GM23338 (cell line): ENCODE measurements at regions not wholly inside any gene's neighbourhood (a gene's known extent, or its start where the extent isn't known, plus 50 kb on each side); places are given as distances from the start of the nearest gene placed in this dataset.

Experiments used
- CREB1 ChIP-seq: fragments of 250-450 bp; sonication (Bioruptor Pico); IDR thresholded peaks from 2 replicates; pipeline ENCODE4 v1.5.0; 2020; ENCODE audit warnings: low read depth, mild to moderate bottlenecking, moderate library complexity
- EZH2 ChIP-seq: fragments of 200-600 bp; sonication (generic); IDR thresholded peaks from one replicate; pipeline ENCODE4 v1.8.0; 2017; ENCODE audit warnings: antibody characterized with exemption, mild to moderate bottlenecking, low read depth; ENCODE audit not compliant: unreplicated experiment
- JUNB ChIP-seq: IDR thresholded peaks from one replicate; pipeline ENCODE4 v1.6.1; 2016; ENCODE audit warnings: antibody characterized with exemption; ENCODE audit not compliant: unreplicated experiment
- NANOG ChIP-seq: IDR thresholded peaks from 2 replicates; pipeline ENCODE4 v1.6.1; 2016; ENCODE audit warnings: antibody characterized with exemption, borderline replicate concordance
- POLR2AphosphoS5 ChIP-seq: IDR thresholded peaks from 2 replicates; pipeline ENCODE4 v1.6.1; 2016; ENCODE audit warnings: antibody characterized with exemption, low read depth
- ZNF114 ChIP-seq: fragments of 250-450 bp; sonication (Bioruptor Pico); IDR thresholded peaks from 2 replicates; pipeline ENCODE4 v1.5.0; 2020; ENCODE audit warnings: mild to moderate bottlenecking, moderate library complexity
- ZNF331 ChIP-seq: fragments of 250-450 bp; sonication (Bioruptor Pico); IDR thresholded peaks from 2 replicates; pipeline ENCODE4 v1.5.0; 2020; ENCODE audit warnings: low read depth, mild to moderate bottlenecking, moderate library complexity
- TF ChIP-seq, protein P1 (sequence below): fragments of 250-450 bp; sonication (Bioruptor Pico); IDR thresholded peaks from 2 replicates; pipeline ENCODE4 v1.5.0; 2020; ENCODE audit warnings: mild to moderate bottlenecking, moderate library complexity
- TF ChIP-seq, protein P2 (sequence below): IDR thresholded peaks from 2 replicates; pipeline ENCODE4 v1.6.1; 2016; ENCODE audit warnings: antibody characterized with exemption
- TF ChIP-seq, protein P3 (sequence below), 2 experiments: fragments of 200-600 bp in 1 of 2; sonication (generic) in 1 of 2; conservative IDR thresholded peaks; 2 replicates each; pipeline versions ENCODE4 v1.5.1 to v1.6.1; 2016 to 2017; ENCODE audit warnings: antibody characterized with exemption in 2 of 2, low read depth in 2 of 2, mild to moderate bottlenecking in 2 of 2, moderate library complexity in 1 of 2

DNA sequence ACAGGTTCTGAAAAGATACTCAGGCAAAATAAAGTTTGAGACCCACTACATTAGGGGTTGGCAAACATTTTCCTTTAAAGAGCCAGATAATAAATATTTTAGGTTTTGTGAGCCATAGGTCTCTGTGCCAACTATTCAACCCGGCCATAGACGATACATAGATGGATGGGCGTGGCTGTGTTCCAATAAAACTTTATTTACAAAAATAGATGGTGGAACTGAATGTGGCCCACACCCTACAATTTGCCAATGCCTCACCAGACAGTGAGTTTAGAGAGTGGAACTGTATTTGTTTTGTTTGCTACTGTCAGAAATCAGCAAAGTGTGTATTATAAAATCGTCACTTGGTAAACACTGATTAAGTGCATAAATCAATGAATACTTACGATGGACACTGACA, 78.0 kb downstream of the ACKR3 start (continued):
- TF ChIP-seq, protein P1, sequence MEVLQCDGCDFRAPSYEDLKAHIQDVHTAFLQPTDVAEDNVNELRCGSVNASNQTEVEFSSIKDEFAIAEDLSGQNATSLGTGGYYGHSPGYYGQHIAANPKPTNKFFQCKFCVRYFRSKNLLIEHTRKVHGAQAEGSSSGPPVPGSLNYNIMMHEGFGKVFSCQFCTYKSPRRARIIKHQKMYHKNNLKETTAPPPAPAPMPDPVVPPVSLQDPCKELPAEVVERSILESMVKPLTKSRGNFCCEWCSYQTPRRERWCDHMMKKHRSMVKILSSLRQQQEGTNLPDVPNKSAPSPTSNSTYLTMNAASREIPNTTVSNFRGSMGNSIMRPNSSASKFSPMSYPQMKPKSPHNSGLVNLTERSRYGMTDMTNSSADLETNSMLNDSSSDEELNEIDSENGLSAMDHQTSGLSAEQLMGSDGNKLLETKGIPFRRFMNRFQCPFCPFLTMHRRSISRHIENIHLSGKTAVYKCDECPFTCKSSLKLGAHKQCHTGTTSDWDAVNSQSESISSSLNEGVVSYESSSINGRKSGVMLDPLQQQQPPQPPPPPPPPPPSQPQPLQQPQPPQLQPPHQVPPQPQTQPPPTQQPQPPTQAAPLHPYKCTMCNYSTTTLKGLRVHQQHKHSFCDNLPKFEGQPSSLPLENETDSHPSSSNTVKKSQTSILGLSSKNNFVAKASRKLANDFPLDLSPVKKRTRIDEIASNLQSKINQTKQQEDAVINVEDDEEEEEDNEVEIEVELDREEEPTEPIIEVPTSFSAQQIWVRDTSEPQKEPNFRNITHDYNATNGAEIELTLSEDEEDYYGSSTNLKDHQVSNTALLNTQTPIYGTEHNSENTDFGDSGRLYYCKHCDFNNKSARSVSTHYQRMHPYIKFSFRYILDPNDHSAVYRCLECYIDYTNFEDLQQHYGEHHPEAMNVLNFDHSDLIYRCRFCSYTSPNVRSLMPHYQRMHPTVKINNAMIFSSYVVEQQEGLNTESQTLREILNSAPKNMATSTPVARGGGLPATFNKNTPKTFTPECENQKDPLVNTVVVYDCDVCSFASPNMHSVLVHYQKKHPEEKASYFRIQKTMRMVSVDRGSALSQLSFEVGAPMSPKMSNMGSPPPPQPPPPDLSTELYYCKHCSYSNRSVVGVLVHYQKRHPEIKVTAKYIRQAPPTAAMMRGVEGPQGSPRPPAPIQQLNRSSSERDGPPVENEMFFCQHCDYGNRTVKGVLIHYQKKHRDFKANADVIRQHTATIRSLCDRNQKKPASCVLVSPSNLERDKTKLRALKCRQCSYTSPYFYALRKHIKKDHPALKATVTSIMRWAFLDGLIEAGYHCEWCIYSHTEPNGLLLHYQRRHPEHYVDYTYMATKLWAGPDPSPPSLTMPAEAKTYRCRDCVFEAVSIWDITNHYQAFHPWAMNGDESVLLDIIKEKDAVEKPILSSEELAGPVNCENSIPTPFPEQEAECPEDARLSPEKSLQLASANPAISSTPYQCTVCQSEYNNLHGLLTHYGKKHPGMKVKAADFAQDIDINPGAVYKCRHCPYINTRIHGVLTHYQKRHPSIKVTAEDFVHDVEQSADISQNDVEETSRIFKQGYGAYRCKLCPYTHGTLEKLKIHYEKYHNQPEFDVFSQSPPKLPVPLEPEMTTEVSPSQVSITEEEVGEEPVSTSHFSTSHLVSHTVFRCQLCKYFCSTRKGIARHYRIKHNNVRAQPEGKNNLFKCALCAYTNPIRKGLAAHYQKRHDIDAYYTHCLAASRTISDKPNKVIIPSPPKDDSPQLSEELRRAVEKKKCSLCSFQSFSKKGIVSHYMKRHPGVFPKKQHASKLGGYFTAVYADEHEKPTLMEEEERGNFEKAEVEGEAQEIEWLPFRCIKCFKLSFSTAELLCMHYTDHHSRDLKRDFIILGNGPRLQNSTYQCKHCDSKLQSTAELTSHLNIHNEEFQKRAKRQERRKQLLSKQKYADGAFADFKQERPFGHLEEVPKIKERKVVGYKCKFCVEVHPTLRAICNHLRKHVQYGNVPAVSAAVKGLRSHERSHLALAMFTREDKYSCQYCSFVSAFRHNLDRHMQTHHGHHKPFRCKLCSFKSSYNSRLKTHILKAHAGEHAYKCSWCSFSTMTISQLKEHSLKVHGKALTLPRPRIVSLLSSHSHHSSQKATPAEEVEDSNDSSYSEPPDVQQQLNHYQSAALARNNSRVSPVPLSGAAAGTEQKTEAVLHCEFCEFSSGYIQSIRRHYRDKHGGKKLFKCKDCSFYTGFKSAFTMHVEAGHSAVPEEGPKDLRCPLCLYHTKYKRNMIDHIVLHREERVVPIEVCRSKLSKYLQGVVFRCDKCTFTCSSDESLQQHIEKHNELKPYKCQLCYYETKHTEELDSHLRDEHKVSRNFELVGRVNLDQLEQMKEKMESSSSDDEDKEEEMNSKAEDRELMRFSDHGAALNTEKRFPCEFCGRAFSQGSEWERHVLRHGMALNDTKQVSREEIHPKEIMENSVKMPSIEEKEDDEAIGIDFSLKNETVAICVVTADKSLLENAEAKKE (CRISPR knock-in tag) = no peak
- TF ChIP-seq NANOG (no peak), EZH2 (no peak), ZNF331 (CRISPR knock-in tag) (no peak), CREB1 (CRISPR knock-in tag) (no peak), POLR2AphosphoS5 (no peak), JUNB (no peak), ZNF114 (CRISPR knock-in tag) (no peak)
- TF ChIP-seq, protein P2, sequence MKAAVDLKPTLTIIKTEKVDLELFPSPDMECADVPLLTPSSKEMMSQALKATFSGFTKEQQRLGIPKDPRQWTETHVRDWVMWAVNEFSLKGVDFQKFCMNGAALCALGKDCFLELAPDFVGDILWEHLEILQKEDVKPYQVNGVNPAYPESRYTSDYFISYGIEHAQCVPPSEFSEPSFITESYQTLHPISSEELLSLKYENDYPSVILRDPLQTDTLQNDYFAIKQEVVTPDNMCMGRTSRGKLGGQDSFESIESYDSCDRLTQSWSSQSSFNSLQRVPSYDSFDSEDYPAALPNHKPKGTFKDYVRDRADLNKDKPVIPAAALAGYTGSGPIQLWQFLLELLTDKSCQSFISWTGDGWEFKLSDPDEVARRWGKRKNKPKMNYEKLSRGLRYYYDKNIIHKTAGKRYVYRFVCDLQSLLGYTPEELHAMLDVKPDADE = no peak
- TF ChIP-seq, protein P3, sequence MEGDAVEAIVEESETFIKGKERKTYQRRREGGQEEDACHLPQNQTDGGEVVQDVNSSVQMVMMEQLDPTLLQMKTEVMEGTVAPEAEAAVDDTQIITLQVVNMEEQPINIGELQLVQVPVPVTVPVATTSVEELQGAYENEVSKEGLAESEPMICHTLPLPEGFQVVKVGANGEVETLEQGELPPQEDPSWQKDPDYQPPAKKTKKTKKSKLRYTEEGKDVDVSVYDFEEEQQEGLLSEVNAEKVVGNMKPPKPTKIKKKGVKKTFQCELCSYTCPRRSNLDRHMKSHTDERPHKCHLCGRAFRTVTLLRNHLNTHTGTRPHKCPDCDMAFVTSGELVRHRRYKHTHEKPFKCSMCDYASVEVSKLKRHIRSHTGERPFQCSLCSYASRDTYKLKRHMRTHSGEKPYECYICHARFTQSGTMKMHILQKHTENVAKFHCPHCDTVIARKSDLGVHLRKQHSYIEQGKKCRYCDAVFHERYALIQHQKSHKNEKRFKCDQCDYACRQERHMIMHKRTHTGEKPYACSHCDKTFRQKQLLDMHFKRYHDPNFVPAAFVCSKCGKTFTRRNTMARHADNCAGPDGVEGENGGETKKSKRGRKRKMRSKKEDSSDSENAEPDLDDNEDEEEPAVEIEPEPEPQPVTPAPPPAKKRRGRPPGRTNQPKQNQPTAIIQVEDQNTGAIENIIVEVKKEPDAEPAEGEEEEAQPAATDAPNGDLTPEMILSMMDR (conservative IDR thresholded peaks at IDR 0.05; ENCODE audit: low read depth in 2 of 2) = no peak
